CD4-positive, CD25-positive, alpha-beta regulatory T cell (primary cell): ENCODE measurements at regions not wholly inside any gene's neighbourhood (a gene's known extent, or its start where the extent isn't known, plus 50 kb on each side); places are given as distances from the start of the nearest gene placed in this dataset.

Source experiments
- ATAC-seq, 2 donors: fragments of 150-1000 bp; cut with Tn5 transposase; one replicate each; pipeline ENCODE4 v1.10.0; 2021; ENCODE audit warnings: low read depth in 2 of 2, moderate number of reproducible peaks in 2 of 2, moderate library complexity in 1 of 2
- DNase-seq, 3 donors: peaks; one replicate each; pipeline versions ENCODE4 v3.0.0 to v3.0.0-alpha.2; 2012 to 2022; ENCODE audit warnings: mixed read lengths in 1 of 3
- H3K27ac ChIP-seq: one replicate; pipeline ENCODE4 v1.7.0; 2013; ENCODE audit warnings: mild to moderate bottlenecking, low read length; ENCODE audit not compliant: insufficient read depth, poor library complexity, severe bottlenecking
- H3K27me3 ChIP-seq: one replicate; pipeline ENCODE4 v1.7.0; 2013; ENCODE audit warnings: low read length; ENCODE audit not compliant: control insufficient read depth, insufficient read depth
- H3K36me3 ChIP-seq: one replicate; pipeline ENCODE4 v1.7.0; 2013; ENCODE audit warnings: mild to moderate bottlenecking, low read length, moderate library complexity; ENCODE audit not compliant: control insufficient read depth, insufficient read depth
- H3K4me1 ChIP-seq: 2 replicates; pipeline ENCODE4 v1.7.0; 2013; ENCODE audit warnings: mild to moderate bottlenecking, low read length; ENCODE audit not compliant: insufficient read depth, control insufficient read depth, poor library complexity, severe bottlenecking
- H3K4me3 ChIP-seq: one replicate; pipeline ENCODE4 v1.7.0; 2013; ENCODE audit warnings: low read depth, mild to moderate bottlenecking, low read length, moderate library complexity
- H3K9me3 ChIP-seq, 2 experiments: 1 replicate in 1 of 2; 2 replicates in 1 of 2; pipeline ENCODE4 v1.7.0; 2013; ENCODE audit warnings: low read length in 2 of 2, mild to moderate bottlenecking in 1 of 2, moderate library complexity in 1 of 2; ENCODE audit not compliant: control insufficient read depth in 2 of 2
- H3K27ac Mint-ChIP-seq, 3 donors: one replicate each; pipeline ENCODE4 v1.8.0; 2020 to 2022; ENCODE audit warnings: mild to moderate bottlenecking in 3 of 3, mixed read lengths in 3 of 3, moderate library complexity in 2 of 3
- H3K27me3 Mint-ChIP-seq: one replicate; pipeline ENCODE4 v1.8.0; 2022; ENCODE audit warnings: mild to moderate bottlenecking, mixed read lengths
- H3K36me3 Mint-ChIP-seq: one replicate; pipeline ENCODE4 v1.8.0; 2020; ENCODE audit warnings: mixed read lengths
- H3K4me1 Mint-ChIP-seq, 4 donors: one replicate each; pipeline ENCODE4 v1.8.0; 2020 to 2022; ENCODE audit warnings: mixed read lengths in 4 of 4, mild to moderate bottlenecking in 1 of 4
- H3K4me3 Mint-ChIP-seq, 4 donors: one replicate each; pipeline ENCODE4 v1.8.0; 2020 to 2022; ENCODE audit warnings: mild to moderate bottlenecking in 4 of 4, mixed read lengths in 4 of 4, moderate library complexity in 3 of 4
- H3K9me3 Mint-ChIP-seq, 7 donors: one replicate each; pipeline ENCODE4 v1.8.0; 2020 to 2022; ENCODE audit warnings: mixed read lengths in 7 of 7, mild to moderate bottlenecking in 3 of 7, moderate library complexity in 2 of 7

GRCh38 chr5:16392718-16393117 lies 72.9 kb downstream of the ZNF622 start:
- Mint-ChIP-seq H3K36me3 (no peaks in the 10 kb centered on the region), H3K27ac (no peak overlapping the region), H3K9me3 (peaks cover 0 to 5% (median 2%) of the 10 kb centered on the region in 7 donors), H3K4me3 (no peak overlapping the region), H3K4me1 (no peaks in the 10 kb centered on the region), H3K27me3 (no peaks in the 10 kb centered on the region)
- no peaks in the 10 kb centered on the region for H3K27me3 ChIP-seq
- no peaks in the 10 kb centered on the region for H3K9me3 ChIP-seq
- H3K4me1 ChIP-seq = no peaks in the 10 kb centered on the region
- ATAC-seq = no peak
- H3K36me3 ChIP-seq = no peaks in the 10 kb centered on the region
- no peak for DNase-seq
- no peak overlapping the region for H3K4me3 ChIP-seq
- H3K27ac ChIP-seq = no peak overlapping the region

- no peak for ATAC-seq
- no peaks in the 10 kb centered on the region for H3K27me3 Mint-ChIP-seq
- H3K36me3 ChIP-seq = no peaks in the 10 kb centered on the region
These were observed 73.5 kb downstream of the ZNF622 start for GRCh38 chr5:16391858-16392649.

GRCh38 chr5:16390825-16391224 lies 74.8 kb downstream of the ZNF622 start:
- H3K36me3 ChIP-seq = no peaks in the 10 kb centered on the region
- H3K27me3 ChIP-seq = no peaks in the 10 kb centered on the region
- H3K9me3 ChIP-seq = no peaks in the 10 kb centered on the region
- no peak for DNase-seq
- no peak for ATAC-seq
- no peaks in the 10 kb centered on the region for H3K27me3 Mint-ChIP-seq
- no peaks in the 10 kb centered on the region for H3K4me1 ChIP-seq
- no peak overlapping the region for H3K4me3 Mint-ChIP-seq
- no peaks in the 10 kb centered on the region for H3K4me1 Mint-ChIP-seq
- no peak overlapping the region for H3K4me3 ChIP-seq
- no peak overlapping the region for H3K27ac Mint-ChIP-seq
- H3K27ac ChIP-seq = no peak overlapping the region
- peaks cover 0 to 2% (median 0%) of the 10 kb centered on the region in 7 donors for H3K9me3 Mint-ChIP-seq
- no peaks in the 10 kb centered on the region for H3K36me3 Mint-ChIP-seq

More at GRCh38 chr5:16391858-16392649, 73.5 kb downstream of the ZNF622 start:
- H3K4me1 ChIP-seq = no peaks in the 10 kb centered on the region
- H3K4me1 Mint-ChIP-seq = no peaks in the 10 kb centered on the region
- H3K27ac ChIP-seq = no peak overlapping the region
- H3K27me3 ChIP-seq = no peaks in the 10 kb centered on the region
- no peak overlapping the region for H3K27ac Mint-ChIP-seq
- H3K9me3 ChIP-seq = no peaks in the 10 kb centered on the region
- H3K4me3 ChIP-seq = no peak overlapping the region
- H3K36me3 Mint-ChIP-seq = no peaks in the 10 kb centered on the region
- DNase-seq = no peak
- H3K4me3 Mint-ChIP-seq = no peak overlapping the region
- peaks cover 0 to 5% (median 2%) of the 10 kb centered on the region in 7 donors for H3K9me3 Mint-ChIP-seq

GRCh38 chr5:16385516-16386090 lies 80.0 kb downstream of the ZNF622 start:
- no peaks in the 10 kb centered on the region for H3K9me3 ChIP-seq
- H3K36me3 ChIP-seq = no peaks in the 10 kb centered on the region
- H3K27me3 ChIP-seq = no peaks in the 10 kb centered on the region
- no peaks in the 10 kb centered on the region for H3K27me3 Mint-ChIP-seq
- no peaks in the 10 kb centered on the region for H3K36me3 Mint-ChIP-seq
- ATAC-seq (no peak), DNase-seq (no peak)
- H3K9me3 Mint-ChIP-seq = peaks cover 0 to 3% (median 0%) of the 10 kb centered on the region in 7 donors
- no peak overlapping the region for H3K4me3 ChIP-seq
- no peak overlapping the region for H3K4me3 Mint-ChIP-seq
- H3K27ac Mint-ChIP-seq = no peak overlapping the region
- H3K4me1 Mint-ChIP-seq = no peaks in the 10 kb centered on the region
- H3K27ac ChIP-seq = no peak overlapping the region
- H3K4me1 ChIP-seq = no peaks in the 10 kb centered on the region

GRCh38 chr5:16384804-16385203 lies 80.8 kb downstream of the ZNF622 start:
- Mint-ChIP-seq H3K27me3 (no peaks in the 10 kb centered on the region), H3K36me3 (no peaks in the 10 kb centered on the region), H3K9me3 (peaks cover 0 to 3% (median 0%) of the 10 kb centered on the region in 7 donors), H3K4me1 (no peaks in the 10 kb centered on the region), H3K4me3 (no peak overlapping the region), H3K27ac (no peak overlapping the region)
- no peaks in the 10 kb centered on the region for H3K4me1 ChIP-seq
- no peak overlapping the region for H3K27ac ChIP-seq
- H3K4me3 ChIP-seq = no peak overlapping the region
- ATAC-seq (no peak), DNase-seq (no peak)
- H3K9me3 ChIP-seq = no peaks in the 10 kb centered on the region
- no peaks in the 10 kb centered on the region for H3K36me3 ChIP-seq
- no peaks in the 10 kb centered on the region for H3K27me3 ChIP-seq

GRCh38 chr5:16384222-16384621 lies 81.4 kb downstream of the ZNF622 start:
- H3K4me3 Mint-ChIP-seq = no peak overlapping the region
- DNase-seq = no peak
- Histone ChIP-seq H3K4me3 (no peak overlapping the region), H3K9me3 (no peaks in the 10 kb centered on the region), H3K36me3 (no peaks in the 10 kb centered on the region), H3K27ac (no peak overlapping the region), H3K27me3 (no peaks in the 10 kb centered on the region), H3K4me1 (no peaks in the 10 kb centered on the region)
- no peak overlapping the region for H3K27ac Mint-ChIP-seq
- peaks cover 0 to 3% (median 0%) of the 10 kb centered on the region in 7 donors for H3K9me3 Mint-ChIP-seq
- ATAC-seq = no peak
- H3K36me3 Mint-ChIP-seq = no peaks in the 10 kb centered on the region
- H3K4me1 Mint-ChIP-seq = no peaks in the 10 kb centered on the region
- H3K27me3 Mint-ChIP-seq = no peaks in the 10 kb centered on the region

GRCh38 chr5:16383544-16384052 lies 82.0 kb downstream of the ZNF622 start:
- no peaks in the 10 kb centered on the region for H3K36me3 Mint-ChIP-seq
- no peaks in the 10 kb centered on the region for H3K27me3 ChIP-seq
- H3K27ac Mint-ChIP-seq = no peak overlapping the region
- no peaks in the 10 kb centered on the region for H3K4me1 Mint-ChIP-seq
- no peaks in the 10 kb centered on the region for H3K4me1 ChIP-seq
- H3K36me3 ChIP-seq = no peaks in the 10 kb centered on the region
- H3K27me3 Mint-ChIP-seq = no peaks in the 10 kb centered on the region
- H3K4me3 Mint-ChIP-seq = no peak overlapping the region
- H3K9me3 ChIP-seq = no peaks in the 10 kb centered on the region
- no peak overlapping the region for H3K27ac ChIP-seq
- ATAC-seq (no peak), DNase-seq (no peak)
- peaks cover 0 to 4% (median 0%) of the 10 kb centered on the region in 7 donors for H3K9me3 Mint-ChIP-seq
- no peak overlapping the region for H3K4me3 ChIP-seq

GRCh38 chr5:16382047-16382446 lies 83.6 kb downstream of the ZNF622 start:
- Mint-ChIP-seq H3K27ac (no peak overlapping the region), H3K4me1 (no peaks in the 10 kb centered on the region), H3K9me3 (peaks cover 0 to 4% (median 0%) of the 10 kb centered on the region in 7 donors), H3K4me3 (no peak overlapping the region), H3K27me3 (no peaks in the 10 kb centered on the region), H3K36me3 (no peaks in the 10 kb centered on the region)
- Histone ChIP-seq H3K27me3 (peaks cover 2% of the 10 kb centered on the region), H3K4me3 (no peak overlapping the region), H3K27ac (no peak overlapping the region), H3K9me3 (no peaks in the 10 kb centered on the region), H3K36me3 (no peaks in the 10 kb centered on the region), H3K4me1 (no peaks in the 10 kb centered on the region)
- ATAC-seq (no peak), DNase-seq (no peak)
